Keratinocyte (primary cell): ENCODE measurements at regions not wholly inside any gene's neighbourhood (a gene's known extent, or its start where the extent isn't known, plus 50 kb on each side); places are given as distances from the start of the nearest gene placed in this dataset.
"Not testable (repeated sequence)": the region's sequence is repeated elsewhere in the genome, so short reads cannot be mapped to it uniquely, and the experiment has no call there.

Experiments used
- DNase-seq: peaks from one replicate; pipeline ENCODE4 v3.0.0-alpha.2; 2011; ENCODE audit warnings: low read depth, missing footprints, low spot score
- FAIRE-seq: peaks from 2 replicates; lab custom pipeline; 2011; peaks lifted over from hg19 to GRCh38; lab: Jason Lieb, UNC
- H2AFZ ChIP-seq: 2 replicates; pipeline ENCODE4 v1.6.0; 2012; ENCODE audit warnings: low read length, control low read depth, inconsistent platforms; ENCODE audit not compliant: control insufficient read depth
- H3K27ac ChIP-seq: 2 replicates; pipeline ENCODE4 v1.5.1; 2011; ENCODE audit warnings: low read length; ENCODE audit not compliant: control insufficient read depth, insufficient read depth
- H3K27me3 ChIP-seq: 3 replicates; pipeline ENCODE4 v1.6.0; 2011; ENCODE audit warnings: low read length; ENCODE audit not compliant: control insufficient read depth, insufficient read depth; ENCODE audit errors: extremely low read depth
- H3K36me3 ChIP-seq, 2 experiments: 2 replicates in 1 of 2; 3 replicates in 1 of 2; pipeline ENCODE4 v1.5.1; 2011; ENCODE audit warnings: low read length in 2 of 2, mild to moderate bottlenecking in 1 of 2; ENCODE audit not compliant: control insufficient read depth in 2 of 2, insufficient read depth in 2 of 2; ENCODE audit errors: extremely low read depth in 1 of 2
- H3K4me1 ChIP-seq: 3 replicates; pipeline ENCODE4 v1.5.1; 2011; ENCODE audit warnings: low read length; ENCODE audit not compliant: control insufficient read depth, insufficient read depth; ENCODE audit errors: extremely low read depth
- H3K4me2 ChIP-seq: 3 replicates; pipeline ENCODE4 v1.6.0; 2011; ENCODE audit warnings: low read depth, low read length; ENCODE audit not compliant: control insufficient read depth, insufficient read depth; ENCODE audit errors: extremely low read depth
- H3K4me3 ChIP-seq, 3 experiments: fragments of 200-600 bp in 1 of 3; sonication (generic) in 1 of 3; 2 replicates in 2 of 3; 3 replicates in 1 of 3; pipeline ENCODE4 v1.5.1; 2011 to 2016; ENCODE audit warnings: low read length in 3 of 3, mild to moderate bottlenecking in 3 of 3, control low read depth in 2 of 3, inconsistent platforms in 1 of 3, low read depth in 1 of 3, mixed read lengths in 1 of 3, mixed run types in 1 of 3, moderate library complexity in 1 of 3; ENCODE audit not compliant: control insufficient read depth in 2 of 3, insufficient read depth in 2 of 3; ENCODE audit errors: extremely low read depth in 1 of 3
- H3K79me2 ChIP-seq: 2 replicates; pipeline ENCODE4 v1.6.0; 2012; ENCODE audit warnings: low read length; ENCODE audit not compliant: control insufficient read depth, insufficient read depth
- H3K9ac ChIP-seq: 3 replicates; pipeline ENCODE4 v1.6.0; 2011; ENCODE audit warnings: low read length; ENCODE audit not compliant: control insufficient read depth, insufficient read depth; ENCODE audit errors: extremely low read depth
- H3K9me1 ChIP-seq: 3 replicates; pipeline ENCODE4 v1.6.0; 2011; ENCODE audit warnings: low read length; ENCODE audit not compliant: control insufficient read depth, insufficient read depth; ENCODE audit errors: extremely low read depth
- H3K9me3 ChIP-seq: 2 replicates; pipeline ENCODE4 v1.5.1; 2012; ENCODE audit warnings: low read depth, low read length; ENCODE audit not compliant: control insufficient read depth
- H4K20me1 ChIP-seq: 3 replicates; pipeline ENCODE4 v1.6.0; 2011; ENCODE audit warnings: low read length; ENCODE audit not compliant: control insufficient read depth, insufficient read depth; ENCODE audit errors: extremely low read depth
- CTCF ChIP-seq, 3 experiments: IDR thresholded peaks in 1 of 3; conservative IDR thresholded peaks in 1 of 3; optimal IDR thresholded peaks in 1 of 3; 2 replicates in 2 of 3; 3 replicates in 1 of 3; pipeline versions ENCODE3 to v1.5.1; 2011; ENCODE audit warnings: low read length in 3 of 3, mild to moderate bottlenecking in 3 of 3, moderate library complexity in 2 of 3, control low read depth in 1 of 3, inconsistent platforms in 1 of 3; ENCODE audit not compliant: insufficient read depth in 2 of 3; ENCODE audit errors: extremely low read depth in 1 of 3
- EZH2 ChIP-seq: IDR thresholded peaks from one replicate; pipeline ENCODE4 v1.6.1; 2012; ENCODE audit warnings: inconsistent platforms, mild to moderate bottlenecking, low read length, moderate library complexity
- dilution Hi-C: fragments of 300-500 bp; cut with MboI; formaldehyde crosslinking; loops from one replicate; pipeline ENCODE4 v1.7.0; 2020; ENCODE audit warnings: low sequenced_read_pairs; ENCODE audit not compliant: extremely low pct_ligation_motif_present

- Histone ChIP-seq H3K4me3 (no peak overlapping the region), H3K27ac (no peak overlapping the region), H3K27me3 (no peaks in the 10 kb centered on the region), H3K4me2 (no peak overlapping the region), H3K9me1 (no peaks in the 10 kb centered on the region), H4K20me1 (no peaks in the 10 kb centered on the region), H3K36me3 (no peaks in the 10 kb centered on the region), H3K79me2 (no peaks in the 10 kb centered on the region), H3K4me1 (no peaks in the 10 kb centered on the region), H3K9ac (no peak overlapping the region), H2AFZ (no peak overlapping the region), H3K9me3 (no peaks in the 10 kb centered on the region)
- no peak for TF ChIP-seq EZH2
- TF ChIP-seq CTCF (optimal IDR thresholded peaks at IDR 0.05 in 1 of 3, IDR thresholded peaks at IDR 0.05 in 1 of 3, conservative IDR thresholded peaks at IDR 0.05 in 1 of 3; ENCODE audit: extremely low read depth in 1 of 3, insufficient read depth in 2 of 3, low read length in 3 of 3) = no peak
- no peak for DNase-seq
- no peak for FAIRE-seq
- dilution Hi-C loops = no loop called here
Measured at GRCh38 chr6:14294270-14294951, 176.8 kb downstream of the CD83 start.

DNA sequence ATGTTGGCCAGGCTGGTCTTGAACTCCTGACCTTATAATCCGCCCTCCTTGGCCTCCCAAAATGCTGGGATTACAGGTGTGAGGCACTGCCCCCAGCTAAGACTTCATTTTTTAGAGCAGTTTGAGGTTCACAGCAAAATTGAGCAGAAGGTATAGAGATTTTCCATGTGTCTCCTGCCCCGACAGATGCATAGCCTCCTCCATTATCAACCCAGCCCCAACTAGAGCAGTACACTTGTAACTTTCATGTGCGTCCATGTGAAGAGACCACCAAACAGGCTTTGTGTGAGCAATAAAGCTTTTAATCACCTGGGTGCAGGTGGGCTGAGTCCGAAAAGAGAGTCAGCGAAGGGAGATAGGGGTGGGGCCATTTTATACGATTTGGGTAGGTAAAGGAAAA is 179.1 kb downstream of the CD83 start:
- H3K36me3 ChIP-seq, DNase-seq, H3K4me3 ChIP-seq, FAIRE-seq, H3K9me1 ChIP-seq, H3K9ac ChIP-seq, H4K20me1 ChIP-seq, H3K9me3 ChIP-seq, H3K4me1 ChIP-seq, H2AFZ ChIP-seq, H3K27ac ChIP-seq, dilution Hi-C loops, H3K4me2 ChIP-seq, H3K79me2 ChIP-seq, H3K27me3 ChIP-seq: not testable (repeated sequence)

GRCh38 chr6:14297118-14297517 is 179.5 kb downstream of the CD83 start:
- H3K36me3 ChIP-seq, dilution Hi-C loops, H3K9me3 ChIP-seq, H2AFZ ChIP-seq, H3K9me1 ChIP-seq, H3K27ac ChIP-seq, H3K4me3 ChIP-seq, FAIRE-seq, H3K79me2 ChIP-seq, H3K4me2 ChIP-seq, H3K27me3 ChIP-seq, H3K4me1 ChIP-seq, H4K20me1 ChIP-seq, DNase-seq, H3K9ac ChIP-seq: not testable (repeated sequence)

- H3K36me3 ChIP-seq, DNase-seq, H3K9me1 ChIP-seq, H3K4me3 ChIP-seq, H3K9ac ChIP-seq, H4K20me1 ChIP-seq, H3K9me3 ChIP-seq, H3K79me2 ChIP-seq, H3K4me2 ChIP-seq, H3K27ac ChIP-seq, H2AFZ ChIP-seq, FAIRE-seq, H3K27me3 ChIP-seq, dilution Hi-C loops: not testable (repeated sequence)
- peaks cover 11% of the 10 kb centered on the region for H3K4me1 ChIP-seq
Measured at GRCh38 chr6:14300189-14300588, 182.6 kb downstream of the CD83 start.
